HEK293 (cell line): ENCODE measurements at regions not wholly inside any gene's neighbourhood (a gene's known extent, or its start where the extent isn't known, plus 50 kb on each side); places are given as distances from the start of the nearest gene placed in this dataset.

Source experiments
- CTCF ChIA-PET: fragments of 350-600 bp; formaldehyde crosslinking; extraction: SDS; loops from one replicate; lab custom pipeline; 2021; ENCODE audit warnings: antibody characterized with exemption; lab: Yijun Ruan, JAX
- POLR2A ChIA-PET: fragments of 300-600 bp; formaldehyde crosslinking; extraction: SDS; loops from one replicate; lab custom pipeline; 2020; ENCODE audit warnings: antibody characterized with exemption, inconsistent platforms; lab: Yijun Ruan, JAX
- H3K27ac ChIP-seq: fragments of 200-500 bp; sonication (Bioruptor generic); 2 replicates; pipeline ENCODE4 v1.5.1; 2014; ENCODE audit warnings: low read depth, low read length, control low read depth, inconsistent platforms; ENCODE audit errors: extremely low read depth
- H3K36me3 ChIP-seq, 2 experiments: fragments of 200-500 bp in 1 of 2; sonication (Bioruptor generic) in 1 of 2; 1 replicate in 1 of 2; 2 replicates in 1 of 2; pipeline ENCODE4 v1.5.1; 2014 to 2017; ENCODE audit warnings: inconsistent platforms in 2 of 2, low read length in 2 of 2; ENCODE audit not compliant: control insufficient read depth in 2 of 2, insufficient read depth in 1 of 2
- H3K4me1 ChIP-seq: fragments of 200-500 bp; sonication (Bioruptor generic); 2 replicates; pipeline ENCODE4 v1.5.1; 2014; ENCODE audit warnings: mild to moderate bottlenecking, low read length, inconsistent platforms; ENCODE audit not compliant: control insufficient read depth, insufficient read depth
- H3K4me3 ChIP-seq: 2 replicates; pipeline ENCODE4 v1.5.1; 2011; ENCODE audit warnings: low read depth, mild to moderate bottlenecking, control low read depth, low read length, moderate library complexity
- H3K9me3 ChIP-seq: fragments of 200-500 bp; sonication (Bioruptor generic); 2 replicates; pipeline ENCODE4 v1.5.1; 2014; ENCODE audit warnings: low read depth, low read length, inconsistent platforms; ENCODE audit not compliant: control insufficient read depth, insufficient read depth
- ATF2 ChIP-seq: fragments of 450-650 bp; formaldehyde crosslinking; IDR thresholded peaks from 2 replicates; pipeline ENCODE4 v1.5.1; 2016; ENCODE audit warnings: missing biosample characterization, missing genetic modification characterization, low read depth
- HIC1 ChIP-seq: fragments of 450-650 bp; formaldehyde crosslinking; IDR thresholded peaks from 2 replicates; pipeline ENCODE4 v1.5.1; 2016; ENCODE audit warnings: missing biosample characterization, missing genetic modification characterization
- KLF17 ChIP-seq: fragments of 450-650 bp; formaldehyde crosslinking; IDR thresholded peaks from 2 replicates; pipeline ENCODE4 v1.5.1; 2016; ENCODE audit warnings: missing biosample characterization, missing genetic modification characterization
- PRDM1 ChIP-seq: fragments of 450-650 bp; formaldehyde crosslinking; IDR thresholded peaks from 2 replicates; pipeline ENCODE4; 2016; ENCODE audit warnings: missing biosample characterization, missing genetic modification characterization
- SCRT2 ChIP-seq: fragments of 450-650 bp; formaldehyde crosslinking; IDR thresholded peaks from 2 replicates; pipeline ENCODE4 v1.5.1; 2016; ENCODE audit warnings: missing biosample characterization, missing genetic modification characterization
- SP2 ChIP-seq: fragments of 450-650 bp; formaldehyde crosslinking; IDR thresholded peaks from 2 replicates; pipeline ENCODE4 v1.5.1; 2016; ENCODE audit warnings: missing biosample characterization, missing genetic modification characterization
- YY1 ChIP-seq: fragments of 450-650 bp; formaldehyde crosslinking; IDR thresholded peaks from 2 replicates; pipeline ENCODE4 v1.5.1; 2018; ENCODE audit warnings: missing biosample characterization, missing genetic modification characterization
- ZBTB48 ChIP-seq: fragments of 450-650 bp; formaldehyde crosslinking; IDR thresholded peaks from 2 replicates; pipeline ENCODE4 v1.5.1; 2016; ENCODE audit warnings: missing biosample characterization, missing genetic modification characterization
- ZBTB6 ChIP-seq: fragments of 450-650 bp; formaldehyde crosslinking; IDR thresholded peaks from 2 replicates; pipeline ENCODE4 v1.5.1; 2017; ENCODE audit warnings: missing biosample characterization, missing genetic modification characterization
- ZBTB8A ChIP-seq: fragments of 450-650 bp; formaldehyde crosslinking; IDR thresholded peaks from 2 replicates; pipeline ENCODE4 v1.5.1; 2016; ENCODE audit warnings: missing biosample characterization, missing genetic modification characterization
- ZNF146 ChIP-seq: fragments of 450-650 bp; formaldehyde crosslinking; IDR thresholded peaks from 2 replicates; pipeline ENCODE4 v1.5.1; 2016; ENCODE audit warnings: missing biosample characterization, missing genetic modification characterization
- ZNF174 ChIP-seq: fragments of 450-650 bp; formaldehyde crosslinking; IDR thresholded peaks from 2 replicates; pipeline ENCODE4 v1.5.0; 2017; ENCODE audit warnings: missing biosample characterization, mild to moderate bottlenecking, missing genetic modification characterization
- ZNF2 ChIP-seq: fragments of 450-650 bp; formaldehyde crosslinking; IDR thresholded peaks from 2 replicates; pipeline ENCODE4 v1.5.1; 2016; ENCODE audit warnings: missing biosample characterization, missing genetic modification characterization
- ZNF341 ChIP-seq: fragments of 450-650 bp; formaldehyde crosslinking; IDR thresholded peaks from 2 replicates; pipeline ENCODE4; 2016; ENCODE audit warnings: low read depth, missing biosample characterization, missing genetic modification characterization
- ZNF350 ChIP-seq: fragments of 450-650 bp; formaldehyde crosslinking; IDR thresholded peaks from 2 replicates; pipeline ENCODE4 v1.5.0; 2017; ENCODE audit warnings: missing biosample characterization, mild to moderate bottlenecking, missing genetic modification characterization
- ZNF394 ChIP-seq: fragments of 450-650 bp; formaldehyde crosslinking; IDR thresholded peaks from 2 replicates; pipeline ENCODE4 v1.5.1; 2016; ENCODE audit warnings: missing biosample characterization, missing genetic modification characterization, mild to moderate bottlenecking, moderate library complexity, borderline replicate concordance
- ZNF404 ChIP-seq: fragments of 450-650 bp; formaldehyde crosslinking; IDR thresholded peaks from 2 replicates; pipeline ENCODE4 v1.5.1; 2017; ENCODE audit warnings: missing biosample characterization, missing genetic modification characterization
- ZNF416 ChIP-seq: fragments of 450-650 bp; formaldehyde crosslinking; IDR thresholded peaks from 2 replicates; pipeline ENCODE4 v1.5.1; 2016; ENCODE audit warnings: missing biosample characterization, missing genetic modification characterization
- ZNF473 ChIP-seq: fragments of 450-650 bp; formaldehyde crosslinking; IDR thresholded peaks from 2 replicates; pipeline ENCODE4 v1.5.1; 2017; ENCODE audit warnings: missing biosample characterization, missing genetic modification characterization
- ZNF488 ChIP-seq: fragments of 450-650 bp; formaldehyde crosslinking; IDR thresholded peaks from 2 replicates; pipeline ENCODE4 v1.5.1; 2016; ENCODE audit warnings: missing biosample characterization, missing genetic modification characterization
- ZNF548 ChIP-seq: fragments of 450-650 bp; formaldehyde crosslinking; IDR thresholded peaks from 2 replicates; pipeline ENCODE4 v1.5.1; 2016; ENCODE audit warnings: missing biosample characterization, missing genetic modification characterization
- ZNF670 ChIP-seq: fragments of 450-650 bp; formaldehyde crosslinking; IDR thresholded peaks from 2 replicates; pipeline ENCODE4 v1.5.1; 2016; ENCODE audit warnings: missing biosample characterization, missing genetic modification characterization, low read depth
- ZSCAN5A ChIP-seq: fragments of 450-650 bp; formaldehyde crosslinking; IDR thresholded peaks from 2 replicates; pipeline ENCODE4 v1.5.1; 2016; ENCODE audit warnings: missing biosample characterization, missing genetic modification characterization

- Histone ChIP-seq H3K9me3 (no peaks in the 10 kb centered on the region), H3K36me3 (no peaks in the 10 kb centered on the region), H3K4me3 (no peak overlapping the region), H3K27ac (no peak overlapping the region), H3K4me1 (no peaks in the 10 kb centered on the region)
- ChIA-PET POLR2A (no interaction called here), CTCF (interaction anchor here (2.0 kb wide), 1 partner anchor 13 kb away, joined by 7 read pairs; no protein-coding TSS in a partner anchor)
- TF ChIP-seq HIC1 (tag by site-specific recombination) (no peak), ATF2 (tag by site-specific recombination) (peak; percentile 73), ZNF350 (tag by site-specific recombination) (no peak)
Observed at GRCh38 chr10:118436742-118437141, 94.6 kb upstream of the FAM204A start.

- Histone ChIP-seq H3K36me3 (no peaks in the 10 kb centered on the region), H3K27ac (no peak overlapping the region), H3K9me3 (no peaks in the 10 kb centered on the region), H3K4me1 (no peaks in the 10 kb centered on the region), H3K4me3 (no peak overlapping the region)
- TF ChIP-seq ZNF341 (no peak), ZNF394 (tag by site-specific recombination) (no peak), ZNF146 (tag by site-specific recombination) (peak; percentile 90), ZSCAN5A (tag by site-specific recombination) (no peak)
- ChIA-PET CTCF (interaction anchor here (1.1 to 1.6 kb wide), 2 partner anchors 29 to 171 kb away, joined by 3 to 4 read pairs; no protein-coding TSS in a partner anchor), POLR2A (no interaction called here)
Observed at GRCh38 chr10:118430190-118430589, 88.1 kb upstream of the FAM204A start.

GRCh38 chr10:118423800-118424442, 81.8 kb upstream of the FAM204A start:
- POLR2A ChIA-PET: no interaction called here
- TF ChIP-seq SP2 (tag by site-specific recombination) (no peak), ZNF416 (tag by site-specific recombination) (no peak), ZBTB6 (tag by site-specific recombination) (no peak), ZNF473 (tag by site-specific recombination) (no peak), KLF17 (tag by site-specific recombination) (no peak), ZNF404 (tag by site-specific recombination) (no peak), ZNF670 (tag by site-specific recombination) (no peak), YY1 (tag by site-specific recombination) (peak; percentile 63; the same call in 1 of the 2 replicates), ZNF548 (tag by site-specific recombination) (no peak), SCRT2 (tag by site-specific recombination) (no peak), ZNF488 (tag by site-specific recombination) (no peak), ZNF2 (tag by site-specific recombination) (0 out of 2 replicates have a peak, but pooled peaks have one; percentile 27), PRDM1 (tag by site-specific recombination) (no peak), ZNF174 (tag by site-specific recombination) (no peak), ZBTB48 (tag by site-specific recombination) (no peak), ZBTB8A (tag by site-specific recombination) (peak; percentile 53; the same call in 1 of the 2 replicates)

More at GRCh38 chr10:118423800-118424442, 81.8 kb upstream of the FAM204A start:
- no peaks in the 10 kb centered on the region for H3K9me3 ChIP-seq
- CTCF ChIA-PET: interaction anchor here (0.5 to 2.5 kb wide), 10 partner anchors 9 to 993 kb away, joined by 3 to 11 read pairs (median 4); no protein-coding TSS in a partner anchor
- H3K4me1 ChIP-seq: no peaks in the 10 kb centered on the region
- no peak overlapping the region for H3K27ac ChIP-seq
- no peak overlapping the region for H3K4me3 ChIP-seq
- H3K36me3 ChIP-seq: no peaks in the 10 kb centered on the region
